ENCODE measurements at regions not wholly inside any gene's neighbourhood (a gene's known extent, or its start where the extent isn't known, plus 50 kb on each side); places are given as distances from the start of the nearest gene placed in this dataset.

DNA sequence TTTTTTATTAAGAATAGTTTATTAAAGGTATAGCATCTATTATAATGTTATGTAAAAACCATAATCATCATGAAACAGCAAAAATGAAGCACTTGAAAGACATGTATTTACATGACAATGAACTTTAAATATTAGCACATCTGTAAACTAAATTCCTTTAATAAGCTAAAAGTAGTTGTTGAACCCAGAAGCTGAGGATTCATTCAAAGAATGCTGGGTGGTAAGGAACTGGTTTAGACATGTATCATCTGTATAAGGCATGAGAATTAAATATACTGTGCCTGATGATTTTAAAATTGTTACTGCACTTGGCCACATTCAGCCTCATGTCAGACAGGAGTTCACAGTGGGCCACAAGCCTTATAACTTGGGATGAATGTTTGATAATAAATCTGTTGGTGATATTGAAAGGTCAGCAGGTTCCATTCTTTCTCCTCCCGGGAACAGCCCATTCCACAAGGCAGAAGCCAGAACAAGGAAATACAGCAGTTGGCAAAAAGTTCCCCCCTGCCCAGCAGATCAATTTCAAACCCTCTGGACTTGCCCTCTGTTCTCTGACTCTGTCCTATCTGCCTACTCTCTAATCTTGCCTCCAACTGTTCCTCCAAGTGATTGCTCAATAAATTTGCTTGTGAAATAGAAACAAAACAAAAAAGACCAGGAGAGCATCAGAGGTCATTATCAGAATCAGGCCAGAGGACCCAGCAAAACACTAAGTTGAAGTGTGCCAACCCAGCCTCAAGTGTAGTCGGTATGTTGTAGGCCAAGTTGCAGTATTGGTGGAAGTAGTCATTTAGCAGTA is 49.8 kb upstream of the TEX264 start:
- TF ChIP-seq, protein P1, sequence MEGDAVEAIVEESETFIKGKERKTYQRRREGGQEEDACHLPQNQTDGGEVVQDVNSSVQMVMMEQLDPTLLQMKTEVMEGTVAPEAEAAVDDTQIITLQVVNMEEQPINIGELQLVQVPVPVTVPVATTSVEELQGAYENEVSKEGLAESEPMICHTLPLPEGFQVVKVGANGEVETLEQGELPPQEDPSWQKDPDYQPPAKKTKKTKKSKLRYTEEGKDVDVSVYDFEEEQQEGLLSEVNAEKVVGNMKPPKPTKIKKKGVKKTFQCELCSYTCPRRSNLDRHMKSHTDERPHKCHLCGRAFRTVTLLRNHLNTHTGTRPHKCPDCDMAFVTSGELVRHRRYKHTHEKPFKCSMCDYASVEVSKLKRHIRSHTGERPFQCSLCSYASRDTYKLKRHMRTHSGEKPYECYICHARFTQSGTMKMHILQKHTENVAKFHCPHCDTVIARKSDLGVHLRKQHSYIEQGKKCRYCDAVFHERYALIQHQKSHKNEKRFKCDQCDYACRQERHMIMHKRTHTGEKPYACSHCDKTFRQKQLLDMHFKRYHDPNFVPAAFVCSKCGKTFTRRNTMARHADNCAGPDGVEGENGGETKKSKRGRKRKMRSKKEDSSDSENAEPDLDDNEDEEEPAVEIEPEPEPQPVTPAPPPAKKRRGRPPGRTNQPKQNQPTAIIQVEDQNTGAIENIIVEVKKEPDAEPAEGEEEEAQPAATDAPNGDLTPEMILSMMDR (IDR thresholded peaks at IDR 0.05), result no peak
- TF ChIP-seq POLR2A (IDR thresholded peaks at IDR 0.05), result no peak
